GM12878 (cell line): ENCODE measurements at regions not wholly inside any gene's neighbourhood (a gene's known extent, or its start where the extent isn't known, plus 50 kb on each side); places are given as distances from the start of the nearest gene placed in this dataset.

ENCODE experiments used
- ATAC-seq: fragments of 200-7000 bp; cut with Tn5 transposase; 3 replicates; pipeline ENCODE4 v1.9.1; 2020; ENCODE audit warnings: mild to moderate bottlenecking, moderate library complexity
- BruUV-seq: library from RNA; stranded (reverse); fragments of 400-500 nt; replicated peaks from 2 replicates; lab custom pipeline; 2021; lab: Mats Ljungman, UMichigan
- CTCF ChIA-PET: fragments of 300-600 bp; sonication (Branson Sonifier 250); formaldehyde crosslinking; extraction: SDS; loops from one replicate; lab custom pipeline; 2021; ENCODE audit warnings: inconsistent platforms; lab: Yijun Ruan, JAX
- POLR2A ChIA-PET: fragments of 350-600 bp; formaldehyde crosslinking; extraction: SDS; loops from one replicate; lab custom pipeline; 2021; ENCODE audit warnings: inconsistent platforms; lab: Charles Lee
- RAD21 ChIA-PET: fragments of 300-600 bp; sonication (Branson Sonifier 250); formaldehyde crosslinking; loops from one replicate; lab custom pipeline; 2023; ENCODE audit warnings: antibody characterized with exemption; ENCODE audit not compliant: unreplicated experiment; lab: Charles Lee
- SMC1A ChIA-PET: fragments of 300-600 bp; sonication (Branson Sonifier 250); formaldehyde crosslinking; loops from one replicate; lab custom pipeline; 2023; ENCODE audit not compliant: unreplicated experiment, uncharacterized antibody; lab: Charles Lee
- DNase-seq: peaks from one replicate; pipeline ENCODE4 v3.0.0-alpha.2; 2011; ENCODE audit warnings: low read depth, low spot score
- FAIRE-seq: peaks from 3 replicates; lab custom pipeline; 2011; peaks lifted over from hg19 to GRCh38; lab: Jason Lieb, UNC
- H2AFZ ChIP-seq: 2 replicates; pipeline ENCODE4 v1.6.0; 2011; ENCODE audit warnings: low read depth, low read length, control low read depth; ENCODE audit not compliant: control insufficient read depth
- H3K27ac ChIP-seq: 2 replicates; pipeline ENCODE4 v1.5.1; 2011; ENCODE audit warnings: control low read depth; ENCODE audit not compliant: control insufficient read depth, insufficient read depth
- H3K27me3 ChIP-seq, 2 experiments: replicated peaks in 1 of 2; 2 replicates each; pipeline versions ENCODE4 v1.6.0 to v1.6.1; 2011; ENCODE audit warnings: low read length in 1 of 2; ENCODE audit not compliant: control insufficient read depth in 2 of 2, insufficient read depth in 2 of 2
- H3K36me3 ChIP-seq, 2 experiments: 2 replicates each; pipeline ENCODE4 v1.5.1; 2011; ENCODE audit warnings: low read length in 1 of 2; ENCODE audit not compliant: control insufficient read depth in 2 of 2, insufficient read depth in 2 of 2
- H3K4me1 ChIP-seq: 2 replicates; pipeline ENCODE4 v1.6.1; 2011; ENCODE audit warnings: mild to moderate bottlenecking, low read length, moderate library complexity, mixed read lengths; ENCODE audit not compliant: control insufficient read depth, insufficient read depth
- H3K4me2 ChIP-seq: 2 replicates; pipeline ENCODE4 v1.6.0; 2011; ENCODE audit warnings: control low read depth; ENCODE audit not compliant: control insufficient read depth, insufficient read depth
- H3K4me3 ChIP-seq: fragments of 200-600 bp; sonication (generic); 2 replicates; pipeline ENCODE4 v1.5.1; 2016
- H3K79me2 ChIP-seq: 2 replicates; pipeline ENCODE4 v1.6.0; 2011; ENCODE audit warnings: low read length; ENCODE audit not compliant: control insufficient read depth, insufficient read depth
- H3K9ac ChIP-seq: 2 replicates; pipeline ENCODE4 v1.8.0; 2011; ENCODE audit warnings: low read length, control low read depth, mixed read lengths; ENCODE audit not compliant: control insufficient read depth, insufficient read depth
- H3K9me3 ChIP-seq: replicated peaks from 3 replicates; pipeline ENCODE4 v1.5.1; 2011; ENCODE audit warnings: mild to moderate bottlenecking, low read length; ENCODE audit not compliant: control insufficient read depth, insufficient read depth
- H4K20me1 ChIP-seq: 2 replicates; pipeline ENCODE4 v1.6.0; 2011; ENCODE audit not compliant: control insufficient read depth, insufficient read depth
- BHLHE40 ChIP-seq, 2 experiments: fragments of 450-650 bp in 1 of 2; IDR thresholded peaks; 2 replicates each; pipeline ENCODE4 v1.6.1; 2011 to 2017; ENCODE audit warnings: low read depth in 2 of 2, borderline replicate concordance in 1 of 2, improper control_type of control experiment in 1 of 2, low read length in 1 of 2, mild to moderate bottlenecking in 1 of 2
- BMI1 ChIP-seq: fragments of 450-650 bp; IDR thresholded peaks from 2 replicates; pipeline ENCODE4 v1.6.1; 2016; ENCODE audit warnings: mild to moderate bottlenecking, moderate library complexity, borderline replicate concordance
- BRCA1 ChIP-seq: IDR thresholded peaks from 2 replicates; pipeline ENCODE4 v1.6.1; 2011; ENCODE audit warnings: low read depth, low read length, improper control_type of control experiment
- FOXK2 ChIP-seq: fragments of 450-650 bp; IDR thresholded peaks from 2 replicates; pipeline ENCODE4 v1.6.1; 2017; ENCODE audit warnings: mild to moderate bottlenecking, moderate library complexity
- NFXL1 ChIP-seq: fragments of 450-650 bp; IDR thresholded peaks from 2 replicates; pipeline ENCODE4 v1.6.1; 2017; ENCODE audit warnings: antibody characterized with exemption, mild to moderate bottlenecking, borderline replicate concordance
- NR2F1 ChIP-seq: fragments of 450-650 bp; conservative IDR thresholded peaks from 2 replicates; pipeline ENCODE4 v1.6.1; 2017; ENCODE audit warnings: mild to moderate bottlenecking
- POLR2AphosphoS2 ChIP-seq: IDR thresholded peaks from 2 replicates; pipeline ENCODE4 v1.6.1; 2011; ENCODE audit warnings: low read depth, mild to moderate bottlenecking, low read length, improper control_type of control experiment, moderate library complexity
- RFX5 ChIP-seq: IDR thresholded peaks from 2 replicates; pipeline ENCODE4 v1.6.1; 2011; ENCODE audit warnings: low read depth, low read length, improper control_type of control experiment
- SIX5 ChIP-seq: IDR thresholded peaks from 2 replicates; pipeline ENCODE4 v1.6.1; 2011; ENCODE audit warnings: mild to moderate bottlenecking, low read depth, low read length, moderate library complexity; ENCODE audit not compliant: severe bottlenecking
- ZNF592 ChIP-seq: fragments of 450-650 bp; IDR thresholded peaks from 2 replicates; pipeline ENCODE4 v1.6.1; 2017; ENCODE audit warnings: mild to moderate bottlenecking, moderate library complexity
- WGBS: methylation state at CpG from one replicate; pipeline ENCODE4 v1.1.6; 2016; ENCODE audit warnings: low lambda C conversion rate; ENCODE audit not compliant: insufficient replicate concordance, insufficient coverage; ENCODE audit errors: missing lambda C conversion rate; 5-methylcytosine and 5-hydroxymethylcytosine counted together
- in situ Hi-C: fragments of 300-500 bp; cut with MboI; formaldehyde crosslinking; loops from 9 replicates; pipeline ENCODE4 v1.14.3; 2018; ENCODE audit warnings: mixed read lengths
- intact Hi-C: fragments of 100-400 bp; cut with micrococcal nuclease; formaldehyde crosslinking; loops from one replicate; pipeline ENCODE4 v1.14.2; 2022; ENCODE audit not compliant: unreplicated experiment
- TF ChIP-seq, protein P1 (sequence below): IDR thresholded peaks from 2 replicates; pipeline ENCODE4 v1.6.1; 2011; ENCODE audit warnings: low read depth, low read length, improper control_type of control experiment, borderline replicate concordance

DNA sequence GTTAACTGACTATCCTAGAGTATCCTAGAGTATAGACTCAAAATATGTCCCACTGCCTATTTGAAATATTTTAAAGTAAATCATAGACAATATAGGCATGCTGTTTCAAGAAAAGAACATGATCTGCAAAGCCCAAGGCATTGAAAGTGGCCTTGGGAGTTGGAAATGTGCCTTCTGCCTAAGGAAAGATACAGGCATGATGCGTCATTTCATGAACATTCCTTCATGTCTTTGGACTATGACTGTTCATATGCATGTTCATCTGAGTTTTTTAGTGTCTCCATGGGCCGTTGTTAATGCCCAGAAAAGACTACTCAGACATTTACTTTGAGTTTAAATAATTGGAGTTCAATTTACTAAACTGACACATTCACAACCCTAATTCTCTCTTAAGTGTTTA is 69.7 kb upstream of the PRDM11 start:
- Histone ChIP-seq H3K27ac (no peak overlapping the region), H3K4me3 (no peak overlapping the region), H3K9ac (no peak overlapping the region)
- TF ChIP-seq BRCA1 = no peak
- TF ChIP-seq, all 136 proteins: peak for 0
- no peaks in the 10 kb centered on the region for H3K36me3 ChIP-seq
- no TSS peak for BruUV-seq
- ChIA-PET SMC1A (interaction anchor here (0.7 kb wide), 1 partner anchor 87 kb away, joined by 3 read pairs; no protein-coding TSS in a partner anchor), POLR2A (no interaction called here), CTCF (interaction anchor here (1.6 kb wide), 1 partner anchor 28 kb away, joined by 4 read pairs; no protein-coding TSS in a partner anchor), RAD21 (no interaction called here)
- no peak for ATAC-seq
- no peak for DNase-seq
- in situ Hi-C loops = no loop called here
- peaks cover 26% of the 10 kb centered on the region for H3K4me1 ChIP-seq
- no peaks in the 10 kb centered on the region; a peak in 1 of 4 replicates for H3K27me3 ChIP-seq
- WGBS = 46% methylated on average over 2 of the region's 2 CpGs
- H3K9me3 ChIP-seq = no peaks in the 10 kb centered on the region; the same call in 2 of the 3 replicates
- H2AFZ ChIP-seq = no peak overlapping the region
- no peak for FAIRE-seq
- no peaks in the 10 kb centered on the region for H4K20me1 ChIP-seq
- no peaks in the 10 kb centered on the region for H3K79me2 ChIP-seq
- H3K4me2 ChIP-seq = no peak overlapping the region
- intact Hi-C loops = no loop called here

- intact Hi-C loops = no loop called here
- CTCF ChIA-PET = interaction anchor here (1.0 kb wide), 2 partner anchors 25 to 142 kb away, joined by 3 read pairs; no protein-coding TSS in a partner anchor
- H3K27me3 ChIP-seq = peaks cover 0 to under 1% of the 10 kb centered on the region in 2 experiments; a peak in 2 of 4 replicates
- no peak overlapping the region for H3K9ac ChIP-seq
- H3K4me2 ChIP-seq = no peak overlapping the region
- RAD21 ChIA-PET = no interaction called here
- FAIRE-seq (no peak), ATAC-seq (no peak), DNase-seq (no peak)
- SMC1A ChIA-PET = interaction anchor here (1.1 kb wide), 1 partner anchor 133 kb away, joined by 3 read pairs; no protein-coding TSS in a partner anchor
- H3K9me3 ChIP-seq = no peaks in the 10 kb centered on the region; the same call in 2 of the 3 replicates
- 76% methylated on average over 16 of the region's 16 CpGs for WGBS
- no peaks in the 10 kb centered on the region for H3K36me3 ChIP-seq
- H3K4me3 ChIP-seq = no peak overlapping the region
- BruUV-seq = no TSS peak
- H3K27ac ChIP-seq = no peak overlapping the region
- POLR2A ChIA-PET = no interaction called here
- H3K79me2 ChIP-seq = no peaks in the 10 kb centered on the region
- in situ Hi-C loops = no loop called here
- no peaks in the 10 kb centered on the region for H4K20me1 ChIP-seq
- H3K4me1 ChIP-seq = peaks cover 25% of the 10 kb centered on the region
- no peak overlapping the region for H2AFZ ChIP-seq
- TF ChIP-seq NR2F1 (no peak), FOXK2 (no peak), RFX5 (no peak), ZNF592 (no peak), BMI1 (no peak), BHLHE40 (IDR thresholded peaks at IDR 0.05; ENCODE audit: borderline replicate concordance in 1 of 2, low read depth in 2 of 2, low read length in 1 of 2) (no peak), NFXL1 (no peak), SIX5 (no peak), POLR2AphosphoS2 (no peak)
- TF ChIP-seq, protein P1, sequence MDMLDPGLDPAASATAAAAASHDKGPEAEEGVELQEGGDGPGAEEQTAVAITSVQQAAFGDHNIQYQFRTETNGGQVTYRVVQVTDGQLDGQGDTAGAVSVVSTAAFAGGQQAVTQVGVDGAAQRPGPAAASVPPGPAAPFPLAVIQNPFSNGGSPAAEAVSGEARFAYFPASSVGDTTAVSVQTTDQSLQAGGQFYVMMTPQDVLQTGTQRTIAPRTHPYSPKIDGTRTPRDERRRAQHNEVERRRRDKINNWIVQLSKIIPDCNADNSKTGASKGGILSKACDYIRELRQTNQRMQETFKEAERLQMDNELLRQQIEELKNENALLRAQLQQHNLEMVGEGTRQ = no peak
Observed at GRCh38 chr11:45078236-45079074, 68.0 kb upstream of the PRDM11 start.
